ENCODE measurements at regions not wholly inside any gene's neighbourhood (a gene's known extent, or its start where the extent isn't known, plus 50 kb on each side); places are given as distances from the start of the nearest gene placed in this dataset.

GRCh38 chr5:61828856-61829255 is 477.1 kb upstream of the KIF2A start:
- DNase-seq = no peak

DNA sequence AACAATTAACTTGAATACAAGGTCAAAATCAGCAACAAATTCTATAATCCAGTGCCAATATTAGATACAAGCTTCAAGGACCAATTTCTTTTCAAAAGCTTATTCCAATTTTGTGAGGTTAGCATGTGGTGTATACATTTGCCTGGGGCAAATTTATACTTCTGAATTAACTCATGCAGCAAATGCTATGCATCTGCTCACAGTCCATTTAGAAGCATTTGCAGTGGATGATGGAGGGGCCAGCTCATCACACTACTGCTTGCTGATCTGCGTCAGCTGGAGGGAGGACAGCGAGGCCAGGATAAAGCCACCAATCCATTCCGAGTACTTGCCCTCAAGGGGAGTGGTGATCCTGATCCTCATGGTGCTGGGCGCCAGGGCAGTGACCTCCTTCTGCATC is 474.3 kb upstream of the KIF2A start:
- no peak for DNase-seq

- DNase-seq = no peak
Observed at GRCh38 chr5:61837788-61838187, 468.2 kb upstream of the KIF2A start.

GRCh38 chr5:61840361-61840760 is 465.6 kb upstream of the KIF2A start:
- no peak for DNase-seq

- no peak for DNase-seq
Observed at GRCh38 chr5:61842840-61843239, 463.2 kb upstream of the KIF2A start.

DNA sequence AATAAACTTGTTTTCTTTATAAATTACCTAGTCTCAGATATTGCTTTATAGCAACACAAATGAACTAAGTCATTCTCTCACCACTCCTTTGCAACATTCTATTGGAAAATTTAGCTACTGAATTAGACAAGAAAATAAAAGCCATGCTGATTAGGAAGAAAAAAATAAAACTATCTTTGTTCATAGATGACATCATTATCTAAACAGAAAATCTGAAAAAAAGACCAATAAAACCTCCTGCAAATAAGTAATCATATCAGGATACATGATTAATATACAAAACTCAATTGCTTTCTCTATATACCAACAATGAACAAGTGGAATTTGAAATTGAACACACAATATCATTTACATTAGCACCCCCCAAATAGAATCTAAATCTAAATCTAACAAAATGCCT is 455.3 kb upstream of the KIF2A start:
- no peak for DNase-seq

DNA sequence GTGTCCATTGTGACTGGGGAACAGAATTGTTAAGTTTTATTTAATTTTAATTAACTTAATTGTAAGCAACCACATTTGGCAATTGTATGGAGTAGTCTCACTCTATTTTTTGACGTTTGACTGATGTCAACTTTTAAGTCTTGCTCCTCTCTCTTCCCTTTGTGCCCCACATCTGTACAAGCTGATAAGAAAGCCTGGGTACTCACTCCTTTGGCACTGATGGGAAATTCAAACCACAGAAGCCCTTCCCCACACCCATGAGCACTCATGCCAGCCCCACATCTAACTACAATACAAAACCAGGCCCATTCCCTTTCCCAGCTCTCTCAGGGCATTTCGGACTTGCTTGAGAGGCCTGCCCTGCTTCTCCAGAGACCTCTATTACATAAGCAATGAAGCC is 451.5 kb upstream of the KIF2A start:
- DNase-seq = no peak

DNA sequence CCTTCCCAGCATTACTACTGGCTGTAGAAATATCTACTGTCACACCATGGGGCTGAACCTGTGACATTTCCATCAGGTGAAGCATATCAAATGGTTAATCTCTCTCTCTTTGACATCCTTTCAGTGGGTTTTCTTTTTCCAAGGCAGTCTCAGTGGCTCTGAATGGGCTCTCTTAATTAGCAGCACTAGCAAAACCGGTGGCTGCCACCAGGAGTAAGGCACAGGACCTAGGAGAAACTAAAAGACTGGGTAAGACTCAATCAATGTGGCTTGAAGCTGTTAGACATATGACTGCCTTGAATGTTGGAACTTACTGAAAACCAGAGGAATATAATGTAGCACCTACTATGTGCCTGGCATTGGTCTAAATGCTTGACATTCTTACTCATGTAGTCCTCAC is 445.0 kb upstream of the KIF2A start:
- no peak for DNase-seq

- DNase-seq = no peak
Observed at GRCh38 chr5:61866930-61867329, 439.1 kb upstream of the KIF2A start.

GRCh38 chr5:61869333-61869732 is 436.7 kb upstream of the KIF2A start:
- DNase-seq = no peak

DNA sequence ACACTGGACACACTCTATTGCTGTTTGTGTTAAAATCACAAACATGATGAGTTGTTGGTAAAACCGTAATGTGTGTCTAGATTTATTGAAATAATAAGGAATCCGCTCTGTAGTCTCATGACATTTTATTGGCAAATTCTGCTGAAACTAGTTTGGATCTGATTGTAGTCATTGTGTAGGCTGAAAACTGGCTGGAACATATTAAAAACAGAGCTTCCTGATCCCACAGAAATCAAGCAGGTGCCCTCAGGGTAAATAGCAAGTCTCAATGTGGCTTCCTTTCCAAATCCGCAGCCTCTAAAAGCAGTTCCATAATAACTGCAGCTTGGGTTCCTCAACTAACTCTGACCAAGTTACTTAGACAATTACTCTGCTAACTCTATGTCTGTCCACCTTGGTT is 427.5 kb upstream of the KIF2A start:
- DNase-seq = no peak

GRCh38 chr5:61881821-61882487 is 424.1 kb upstream of the KIF2A start:
- peak in 5 of 14 donors; percentile 3 to 23 (median 5) for DNase-seq

GRCh38 chr5:61882901-61883500 is 423.0 kb upstream of the KIF2A start:
- DNase-seq = no peak

DNA sequence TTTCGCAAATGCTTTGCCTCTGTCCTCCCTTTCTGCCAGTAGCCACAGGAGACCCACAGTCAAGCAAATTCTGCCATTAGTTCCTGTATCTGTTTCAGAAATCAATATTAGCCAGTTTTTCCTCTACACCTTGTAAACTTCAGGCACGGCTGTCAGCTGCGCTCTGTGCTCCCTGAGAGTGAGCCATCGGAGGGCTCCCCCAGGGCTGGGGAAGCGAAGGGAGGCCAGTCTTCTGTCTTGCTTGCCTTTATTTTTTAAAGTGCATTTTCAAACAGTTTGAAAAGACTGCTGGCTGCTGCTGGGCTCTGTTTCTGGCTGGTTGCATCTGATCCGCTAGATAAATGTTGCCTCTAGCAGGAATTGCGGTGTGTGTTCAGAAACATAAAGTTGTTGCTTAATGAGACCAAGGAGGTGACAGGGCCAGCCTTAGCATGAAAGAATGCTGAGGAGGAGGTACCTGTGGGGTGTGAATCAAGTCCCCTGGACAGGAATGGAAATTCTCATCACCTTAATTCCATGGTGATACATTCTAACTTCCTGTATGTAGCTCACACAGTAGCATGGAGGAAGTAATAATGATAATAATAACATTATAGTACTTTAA is 421.7 kb upstream of the KIF2A start:
- DNase-seq = no peak

DNA sequence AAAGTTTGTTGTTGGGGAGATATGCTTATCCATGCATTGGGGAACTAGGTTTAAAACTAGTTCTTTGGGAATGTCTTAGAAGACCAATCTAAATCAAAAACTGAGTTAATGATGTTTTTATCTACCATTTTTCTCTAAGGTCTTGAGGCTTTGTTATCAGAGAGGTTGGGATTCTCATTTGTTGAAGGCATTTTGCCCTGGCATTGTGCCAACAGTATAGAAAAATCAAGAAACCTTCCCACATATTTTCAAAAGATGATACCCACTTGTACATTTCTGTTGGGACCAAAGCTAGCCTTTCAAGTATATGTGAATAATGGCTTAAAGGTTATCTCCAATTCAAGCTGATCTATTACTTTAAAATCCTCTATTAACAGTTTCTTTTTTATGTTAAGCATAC is 419.8 kb upstream of the KIF2A start:
- DNase-seq = no peak

- DNase-seq = no peak
Observed at GRCh38 chr5:61887271-61887670, 418.7 kb upstream of the KIF2A start.

- no peak for DNase-seq
Observed at GRCh38 chr5:61894046-61894445, 412.0 kb upstream of the KIF2A start.

- DNase-seq = no peak
Observed at GRCh38 chr5:61896811-61897210, 409.2 kb upstream of the KIF2A start.

DNA sequence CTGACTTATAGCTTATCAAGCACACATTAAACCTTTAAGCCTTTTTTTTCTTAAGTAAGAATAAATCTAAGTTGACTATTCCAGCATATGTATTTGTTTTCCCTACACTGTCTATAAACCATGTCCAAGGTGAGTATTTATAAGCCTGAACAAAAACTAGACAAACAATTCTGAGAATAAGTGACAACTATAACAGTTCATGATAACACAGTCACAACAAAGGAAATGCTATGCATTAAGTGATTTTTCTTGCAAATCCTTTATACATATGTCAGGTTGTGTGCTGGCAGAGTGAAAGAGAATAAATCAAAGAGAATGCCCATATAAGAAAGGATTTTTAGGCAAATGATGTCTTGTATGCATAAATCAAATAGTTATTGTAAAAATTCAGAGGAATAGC is 408.8 kb upstream of the KIF2A start:
- DNase-seq = no peak

GRCh38 chr5:61901997-61902396 is 404.0 kb upstream of the KIF2A start:
- no peak for DNase-seq

GRCh38 chr5:61904730-61905129 is 401.3 kb upstream of the KIF2A start:
- no peak for DNase-seq

- DNase-seq = no peak
Observed at GRCh38 chr5:61905613-61906012, 400.4 kb upstream of the KIF2A start.

- no peak for DNase-seq
Observed at GRCh38 chr5:61906820-61907219, 399.2 kb upstream of the KIF2A start.

DNA sequence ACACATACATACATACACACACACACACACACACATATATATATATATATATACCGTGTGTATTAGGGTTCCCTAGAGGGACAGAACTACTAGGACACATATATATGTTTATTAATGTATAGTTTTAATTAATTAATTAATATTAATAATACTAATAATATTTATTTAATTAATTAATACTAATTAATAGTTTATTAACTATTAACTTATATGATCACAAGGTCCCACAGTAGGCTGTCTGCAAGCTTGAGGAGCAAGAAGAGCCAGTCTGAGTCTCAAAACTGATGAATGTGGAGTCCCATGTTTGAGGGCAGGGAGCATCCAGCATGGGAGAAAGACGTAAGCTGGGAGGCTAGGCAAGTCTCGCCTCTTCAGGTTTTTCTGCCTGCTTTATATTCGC is 398.0 kb upstream of the KIF2A start:
- DNase-seq = no peak

Data from C1 segment of cervical spinal cord (tissue), 14 donors.